K562 (cell line): ENCODE measurements at regions not wholly inside any gene's neighbourhood (a gene's known extent, or its start where the extent isn't known, plus 50 kb on each side); places are given as distances from the start of the nearest gene placed in this dataset.

Experiments used
- ATAC-seq: fragments of 200-7000 bp; cut with Tn5 transposase; 3 replicates; pipeline ENCODE4 v1.9.1; 2020; ENCODE audit warnings: moderate library complexity
- BruUV-seq: library from RNA; stranded (reverse); fragments of 400-500 nt; replicated peaks from 2 replicates; lab custom pipeline; 2021; lab: Mats Ljungman, UMichigan
- CTCF ChIA-PET: fragments of 300-600 bp; formaldehyde crosslinking; extraction: SDS; loops from one replicate; lab custom pipeline; 2021; ENCODE audit warnings: low intra/inter-chr PET ratio; lab: Yijun Ruan, JAX
- POLR2A ChIA-PET: fragments of 300-600, 350-650 bp; sonication (Branson Sonifier 250); formaldehyde crosslinking; extraction: SDS; loops from one replicate; lab custom pipeline; 2021; ENCODE audit warnings: antibody characterized with exemption, inconsistent platforms; lab: Yijun Ruan, JAX
- DNase-seq, 4 experiments: peaks; one replicate each; pipeline versions ENCODE4 v3.0.0 to v3.0.0-alpha.2; 2011 to 2018; ENCODE audit warnings: low spot score in 3 of 4, mixed read lengths in 3 of 4; ENCODE audit errors: extremely low read depth in 1 of 4
- FAIRE-seq: peaks from 2 replicates; lab custom pipeline; 2011; peaks lifted over from hg19 to GRCh38; lab: Jason Lieb, UNC
- H2AFZ ChIP-seq: 2 replicates; pipeline ENCODE4 v1.6.0; 2011; ENCODE audit warnings: low read depth, low read length, control low read depth, inconsistent platforms
- H3K27ac ChIP-seq: fragments of 200-600 bp; 3 replicates; pipeline ENCODE4 v1.8.0; 2011; ENCODE audit warnings: low read depth, mild to moderate bottlenecking, control low read depth, inconsistent platforms, low read length, moderate library complexity, mixed read lengths; ENCODE audit errors: extremely low read depth
- H3K27me3 ChIP-seq, 2 experiments: fragments of 300-600 bp in 1 of 2; 2 replicates in 1 of 2; 3 replicates in 1 of 2; pipeline versions ENCODE4 v1.6.0 to v1.8.0; 2011; ENCODE audit warnings: inconsistent platforms in 2 of 2, low read length in 2 of 2, mild to moderate bottlenecking in 1 of 2, mixed read lengths in 1 of 2, moderate library complexity in 1 of 2; ENCODE audit not compliant: control insufficient read depth in 2 of 2, insufficient read depth in 2 of 2
- H3K36me3 ChIP-seq: fragments of 300-600 bp; 3 replicates; pipeline ENCODE4 v1.8.0; 2011; ENCODE audit warnings: mild to moderate bottlenecking, low read length, inconsistent platforms; ENCODE audit not compliant: control insufficient read depth, insufficient read depth
- H3K4me1 ChIP-seq, 2 experiments: fragments of 200-600 bp in 1 of 2; replicated peaks in 1 of 2; 2 replicates in 1 of 2; 3 replicates in 1 of 2; pipeline versions ENCODE4 v1.5.1 to v1.8.0; 2011; ENCODE audit warnings: inconsistent platforms in 2 of 2, low read length in 2 of 2, mild to moderate bottlenecking in 1 of 2, mixed read lengths in 1 of 2, moderate library complexity in 1 of 2; ENCODE audit not compliant: control insufficient read depth in 2 of 2, insufficient read depth in 2 of 2
- H3K4me2 ChIP-seq: 2 replicates; pipeline ENCODE4 v1.6.1; 2011; ENCODE audit warnings: low read length, control low read depth, inconsistent platforms, mixed read lengths; ENCODE audit not compliant: insufficient read depth
- H3K4me3 ChIP-seq: fragments of 200-600 bp; sonication (generic), shearing (Covaris generic); 2 replicates; pipeline ENCODE4 v1.5.1; 2016; ENCODE audit warnings: control low read depth, inconsistent platforms
- H3K79me2 ChIP-seq: fragments of 200-600 bp; 3 replicates; pipeline ENCODE4 v1.8.0; 2011; ENCODE audit warnings: low read length, inconsistent platforms; ENCODE audit not compliant: control insufficient read depth, insufficient read depth
- H3K9ac ChIP-seq, 2 experiments: 2 replicates each; pipeline versions ENCODE4 v1.6.0 to v1.6.1; 2011; ENCODE audit warnings: low read depth in 2 of 2, low read length in 2 of 2, control low read depth in 1 of 2, inconsistent platforms in 1 of 2, mild to moderate bottlenecking in 1 of 2, mixed read lengths in 1 of 2; ENCODE audit not compliant: insufficient read depth in 1 of 2
- H3K9me1 ChIP-seq: one replicate; pipeline ENCODE4 v1.6.0; 2011; ENCODE audit warnings: inconsistent platforms, mild to moderate bottlenecking, low read length, moderate library complexity; ENCODE audit not compliant: control insufficient read depth, insufficient read depth
- H3K9me3 ChIP-seq: replicated peaks from 2 replicates; pipeline ENCODE4 v1.5.1; 2011; ENCODE audit warnings: low read depth, low read length, inconsistent platforms; ENCODE audit not compliant: control insufficient read depth, insufficient read depth
- H4K20me1 ChIP-seq: replicated peaks from 2 replicates; pipeline ENCODE4 v1.6.1; 2011; ENCODE audit warnings: low read length, inconsistent platforms, mixed read lengths; ENCODE audit not compliant: control insufficient read depth, insufficient read depth
- ASH1L ChIP-seq: fragments of 450-650 bp; IDR thresholded peaks from 2 replicates; pipeline ENCODE4 v1.6.1; 2018; ENCODE audit warnings: borderline replicate concordance, mild to moderate bottlenecking, low read depth; ENCODE audit not compliant: partially characterized antibody
- BDP1 ChIP-seq: IDR thresholded peaks from 3 replicates; pipeline ENCODE4 v1.6.1; 2011; ENCODE audit not compliant: insufficient read length, insufficient read depth
- COPS2 ChIP-seq: fragments of 450-650 bp; conservative IDR thresholded peaks from 2 replicates; pipeline ENCODE4 v1.6.1; 2016; ENCODE audit warnings: mild to moderate bottlenecking, moderate library complexity
- CREBBP ChIP-seq: IDR thresholded peaks from one replicate; pipeline ENCODE4 v1.6.1; 2012; ENCODE audit warnings: low read depth, mild to moderate bottlenecking, control low read depth, inconsistent platforms, low read length
- DPF2 ChIP-seq: fragments of 450-650 bp; IDR thresholded peaks from 2 replicates; pipeline ENCODE4 v1.6.1; 2016
- POLR2A ChIP-seq: fragments of 450-650 bp; conservative IDR thresholded peaks from 2 replicates; pipeline ENCODE4 v1.6.1; 2016
- PTTG1 ChIP-seq: fragments of 450-650 bp; IDR thresholded peaks from 2 replicates; pipeline ENCODE4 v1.6.1; 2016; ENCODE audit warnings: low read depth, mild to moderate bottlenecking, missing genetic modification characterization, missing compliant biosample characterization
- TAF9B ChIP-seq: fragments of 450-650 bp; IDR thresholded peaks from 2 replicates; pipeline ENCODE4 v1.6.1; 2018; ENCODE audit warnings: mild to moderate bottlenecking; ENCODE audit not compliant: partially characterized antibody
- WGBS: fragments of 100-300 bp; shearing (Covaris generic); methylation state at CpG from one replicate; pipeline ENCODE4 v1.1.6; 2016; ENCODE audit warnings: low coverage, mixed read lengths; ENCODE audit not compliant: insufficient coverage; ENCODE audit errors: missing lambda C conversion rate; 5-methylcytosine and 5-hydroxymethylcytosine counted together
- in situ Hi-C: fragments of 300-500 bp; cut with MboI; formaldehyde crosslinking; loops from 4 replicates; pipeline ENCODE4 v1.15.0; 2018; ENCODE audit warnings: inconsistent platforms, mixed read lengths
- intact Hi-C: fragments of 100-400 bp; cut with micrococcal nuclease; formaldehyde crosslinking; loops from 2 replicates; pipeline ENCODE4 v1.14.2; 2022
- TF ChIP-seq, protein P1 (sequence below): sonication (generic); formaldehyde crosslinking; IDR thresholded peaks from 2 replicates; pipeline ENCODE4 v1.8.0; 2023; ENCODE audit warnings: missing genetic modification reagents, mild to moderate bottlenecking, borderline replicate concordance

DNA sequence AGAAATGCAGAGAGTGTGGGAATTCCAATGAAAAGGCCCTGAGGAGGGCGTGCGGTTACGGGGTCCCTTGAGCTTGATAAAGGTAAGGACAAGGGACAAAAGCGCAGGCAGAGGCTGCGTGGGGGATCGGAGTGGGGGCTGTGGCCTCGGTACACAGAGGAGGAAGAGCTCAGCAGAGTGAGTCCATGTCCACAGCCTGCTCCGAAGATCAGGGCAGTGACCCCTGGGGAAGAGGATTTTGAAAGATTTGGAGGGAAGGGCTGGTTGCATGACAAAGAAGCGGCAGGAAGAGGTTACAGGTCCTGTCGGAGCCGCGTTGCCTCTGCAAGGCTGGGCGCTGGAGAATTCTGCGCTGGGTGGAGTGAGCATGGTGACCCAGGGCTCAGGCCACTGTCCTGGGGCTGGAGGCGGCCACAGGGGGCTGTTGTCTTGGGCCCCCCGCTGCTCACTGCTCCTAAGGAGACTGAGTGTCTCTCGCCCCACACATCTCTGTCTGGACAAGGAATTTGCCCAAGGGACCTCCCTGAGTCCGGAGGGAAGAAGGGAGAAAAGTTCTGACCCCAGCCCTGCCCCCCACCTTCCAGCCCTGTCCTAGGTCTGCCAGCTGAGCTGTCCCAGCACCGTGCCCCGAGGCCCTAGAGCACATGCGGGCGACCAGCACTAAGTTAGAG lies 69.8 kb upstream of the INSIG1 start:
- intact Hi-C loops = no loop called here
- Histone ChIP-seq H3K36me3 (no peaks in the 10 kb centered on the region), H3K4me1 (peaks cover 0 to 23% of the 10 kb centered on the region in 2 experiments; a peak in 2 of 5 replicates), H4K20me1 (peaks cover 24% of the 10 kb centered on the region), H3K9me3 (no peaks in the 10 kb centered on the region), H3K79me2 (no peaks in the 10 kb centered on the region), H3K9ac (no peak overlapping the region), H3K27me3 (peaks cover 92 to 100% of the 10 kb centered on the region in 2 experiments), H3K4me2 (no peak overlapping the region), H3K4me3 (no peak overlapping the region), H2AFZ (no peak overlapping the region), H3K27ac (no peak overlapping the region), H3K9me1 (no peaks in the 10 kb centered on the region)
- FAIRE-seq (no peak), ATAC-seq (peak; percentile 25; the same call in 2 of the 3 replicates), DNase-seq (no peak)
- WGBS = 4% methylated on average over 22 of the region's 22 CpGs
- BruUV-seq = no TSS peak
- POLR2A ChIA-PET = interaction anchor here (0.6 to 1.4 kb wide), 6 partner anchors 10 to 432 kb away, joined by 3 to 4 read pairs (median 4); no protein-coding TSS in a partner anchor
- CTCF ChIA-PET = no interaction called here
- in situ Hi-C loops = no loop called here
- TF ChIP-seq POLR2A = no peak
- TF ChIP-seq COPS2 = no peak
- no peak for TF ChIP-seq BDP1
- no peak for TF ChIP-seq TAF9B
- no peak for TF ChIP-seq PTTG1 (tag)
- TF ChIP-seq DPF2 = no peak
- TF ChIP-seq CREBBP = no peak
- no peak for TF ChIP-seq ASH1L
- TF ChIP-seq, protein P1, sequence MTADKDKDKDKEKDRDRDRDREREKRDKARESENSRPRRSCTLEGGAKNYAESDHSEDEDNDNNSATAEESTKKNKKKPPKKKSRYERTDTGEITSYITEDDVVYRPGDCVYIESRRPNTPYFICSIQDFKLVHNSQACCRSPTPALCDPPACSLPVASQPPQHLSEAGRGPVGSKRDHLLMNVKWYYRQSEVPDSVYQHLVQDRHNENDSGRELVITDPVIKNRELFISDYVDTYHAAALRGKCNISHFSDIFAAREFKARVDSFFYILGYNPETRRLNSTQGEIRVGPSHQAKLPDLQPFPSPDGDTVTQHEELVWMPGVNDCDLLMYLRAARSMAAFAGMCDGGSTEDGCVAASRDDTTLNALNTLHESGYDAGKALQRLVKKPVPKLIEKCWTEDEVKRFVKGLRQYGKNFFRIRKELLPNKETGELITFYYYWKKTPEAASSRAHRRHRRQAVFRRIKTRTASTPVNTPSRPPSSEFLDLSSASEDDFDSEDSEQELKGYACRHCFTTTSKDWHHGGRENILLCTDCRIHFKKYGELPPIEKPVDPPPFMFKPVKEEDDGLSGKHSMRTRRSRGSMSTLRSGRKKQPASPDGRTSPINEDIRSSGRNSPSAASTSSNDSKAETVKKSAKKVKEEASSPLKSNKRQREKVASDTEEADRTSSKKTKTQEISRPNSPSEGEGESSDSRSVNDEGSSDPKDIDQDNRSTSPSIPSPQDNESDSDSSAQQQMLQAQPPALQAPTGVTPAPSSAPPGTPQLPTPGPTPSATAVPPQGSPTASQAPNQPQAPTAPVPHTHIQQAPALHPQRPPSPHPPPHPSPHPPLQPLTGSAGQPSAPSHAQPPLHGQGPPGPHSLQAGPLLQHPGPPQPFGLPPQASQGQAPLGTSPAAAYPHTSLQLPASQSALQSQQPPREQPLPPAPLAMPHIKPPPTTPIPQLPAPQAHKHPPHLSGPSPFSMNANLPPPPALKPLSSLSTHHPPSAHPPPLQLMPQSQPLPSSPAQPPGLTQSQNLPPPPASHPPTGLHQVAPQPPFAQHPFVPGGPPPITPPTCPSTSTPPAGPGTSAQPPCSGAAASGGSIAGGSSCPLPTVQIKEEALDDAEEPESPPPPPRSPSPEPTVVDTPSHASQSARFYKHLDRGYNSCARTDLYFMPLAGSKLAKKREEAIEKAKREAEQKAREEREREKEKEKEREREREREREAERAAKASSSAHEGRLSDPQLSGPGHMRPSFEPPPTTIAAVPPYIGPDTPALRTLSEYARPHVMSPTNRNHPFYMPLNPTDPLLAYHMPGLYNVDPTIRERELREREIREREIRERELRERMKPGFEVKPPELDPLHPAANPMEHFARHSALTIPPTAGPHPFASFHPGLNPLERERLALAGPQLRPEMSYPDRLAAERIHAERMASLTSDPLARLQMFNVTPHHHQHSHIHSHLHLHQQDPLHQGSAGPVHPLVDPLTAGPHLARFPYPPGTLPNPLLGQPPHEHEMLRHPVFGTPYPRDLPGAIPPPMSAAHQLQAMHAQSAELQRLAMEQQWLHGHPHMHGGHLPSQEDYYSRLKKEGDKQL (CRISPR knock-in tag) = no peak
